ENCODE measurements at regions not wholly inside any gene's neighbourhood (a gene's known extent, or its start where the extent isn't known, plus 50 kb on each side); places are given as distances from the start of the nearest gene placed in this dataset.

GRCh38 chr6:14194976-14195375 lies 77.4 kb downstream of the CD83 start:
- no peak for TF ChIP-seq CTCF (IDR thresholded peaks at IDR 0.05; ENCODE audit: control extremely low read depth, extremely low read depth)
- Histone ChIP-seq H3K9ac (ENCODE audit: insufficient read depth in 1 of 2, low read length in 2 of 2) (no peak overlapping the region), H3K27me3 (ENCODE audit: control insufficient read depth in 3 of 3, insufficient read depth in 3 of 3, low read length in 2 of 3) (peaks cover 0 to 2% (median 0%) of the 10 kb centered on the region in 3 donors), H3K9me3 (ENCODE audit: control insufficient read depth in 4 of 4, insufficient read depth in 3 of 4, low read length in 3 of 4) (no peaks in the 10 kb centered on the region), H3K4me3 (no peak overlapping the region), H3K27ac (ENCODE audit: low read depth in 1 of 2, low read length in 1 of 2) (no peak overlapping the region), H3K36me3 (ENCODE audit: control insufficient read depth in 4 of 4, insufficient read depth in 4 of 4, low read length in 4 of 4) (no peaks in the 10 kb centered on the region), H3K4me1 (ENCODE audit: control insufficient read depth in 5 of 5, insufficient read depth in 5 of 5, low read length in 5 of 5) (peaks cover 0 to 10% (median 0%) of the 10 kb centered on the region in 5 donors)
- WGBS, 2 donors: 85 to 88% methylated on average over 5 of the region's 5 CpGs
- no peak for ATAC-seq (ENCODE audit: insufficient read depth, low FRiP score)
- no peak for DNase-seq

GRCh38 chr6:14196026-14196425 lies 78.5 kb downstream of the CD83 start:
- no peaks in the 10 kb centered on the region for H3K4me1 ChIP-seq (ENCODE audit: control insufficient read depth in 5 of 5, insufficient read depth in 5 of 5, low read length in 5 of 5)
- no peak overlapping the region for H3K4me3 ChIP-seq
- ATAC-seq (ENCODE audit: insufficient read depth, low FRiP score) (no peak), DNase-seq (no peak)
- no peak overlapping the region for H3K27ac ChIP-seq (ENCODE audit: low read depth in 1 of 2, low read length in 1 of 2)
- WGBS, 2 donors: 90 to 93% methylated on average over 4 of the region's 4 CpGs
- peaks cover 0 to 3% (median 0%) of the 10 kb centered on the region in 4 donors for H3K9me3 ChIP-seq (ENCODE audit: control insufficient read depth in 4 of 4, insufficient read depth in 3 of 4, low read length in 3 of 4)
- H3K27me3 ChIP-seq (ENCODE audit: control insufficient read depth in 3 of 3, insufficient read depth in 3 of 3, low read length in 2 of 3): peaks cover 0 to 2% (median 0%) of the 10 kb centered on the region in 3 donors
- H3K36me3 ChIP-seq (ENCODE audit: control insufficient read depth in 4 of 4, insufficient read depth in 4 of 4, low read length in 4 of 4): no peaks in the 10 kb centered on the region
- TF ChIP-seq CTCF (IDR thresholded peaks at IDR 0.05; ENCODE audit: control extremely low read depth, extremely low read depth): no peak
- no peak overlapping the region for H3K9ac ChIP-seq (ENCODE audit: insufficient read depth in 1 of 2, low read length in 2 of 2)

GRCh38 chr6:14197118-14197517 lies 79.5 kb downstream of the CD83 start:
- TF ChIP-seq CTCF (IDR thresholded peaks at IDR 0.05; ENCODE audit: control extremely low read depth, extremely low read depth): no peak
- Histone ChIP-seq H3K36me3 (ENCODE audit: control insufficient read depth in 4 of 4, insufficient read depth in 4 of 4, low read length in 4 of 4) (no peaks in the 10 kb centered on the region), H3K4me1 (ENCODE audit: control insufficient read depth in 5 of 5, insufficient read depth in 5 of 5, low read length in 5 of 5) (no peaks in the 10 kb centered on the region), H3K9ac (ENCODE audit: insufficient read depth in 1 of 2, low read length in 2 of 2) (no peak overlapping the region), H3K4me3 (no peak overlapping the region), H3K27ac (ENCODE audit: low read depth in 1 of 2, low read length in 1 of 2) (no peak overlapping the region), H3K9me3 (ENCODE audit: control insufficient read depth in 4 of 4, insufficient read depth in 3 of 4, low read length in 3 of 4) (peaks cover 0 to 3% (median 0%) of the 10 kb centered on the region in 4 donors), H3K27me3 (ENCODE audit: control insufficient read depth in 3 of 3, insufficient read depth in 3 of 3, low read length in 2 of 3) (peaks cover 0 to 3% (median 0%) of the 10 kb centered on the region in 3 donors)
- WGBS, 2 donors: 57 to 77% methylated on average over 3 of the region's 3 CpGs
- DNase-seq (no peak), ATAC-seq (ENCODE audit: insufficient read depth, low FRiP score) (no peak)

DNA sequence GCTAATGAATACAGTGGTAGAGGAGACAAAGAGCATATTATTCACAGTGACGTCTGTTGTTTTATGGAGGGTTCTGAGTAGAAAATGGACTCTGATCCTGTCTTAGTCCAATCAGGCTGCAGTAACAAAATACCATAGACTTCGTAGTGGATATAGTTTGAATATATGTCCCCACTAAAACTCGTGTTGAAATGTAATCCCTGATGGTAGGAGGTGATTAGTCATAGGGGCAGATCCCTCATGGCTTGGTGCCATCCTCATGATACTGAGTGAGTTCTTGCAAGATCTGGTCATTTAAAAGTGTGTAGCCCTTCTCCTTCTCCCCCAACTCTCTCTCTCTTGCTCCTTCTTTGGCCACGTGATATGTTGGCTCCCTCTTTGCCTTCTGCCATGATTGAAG lies 82.5 kb downstream of the CD83 start:
- Histone ChIP-seq H3K27me3 (ENCODE audit: control insufficient read depth in 3 of 3, insufficient read depth in 3 of 3, low read length in 2 of 3) (peaks cover 0 to 4% (median 0%) of the 10 kb centered on the region in 3 donors), H3K9ac (ENCODE audit: insufficient read depth in 1 of 2, low read length in 2 of 2) (no peak overlapping the region), H3K9me3 (ENCODE audit: control insufficient read depth in 4 of 4, insufficient read depth in 3 of 4, low read length in 3 of 4) (peaks cover 0 to 3% (median 0%) of the 10 kb centered on the region in 4 donors), H3K4me3 (no peak overlapping the region), H3K4me1 (ENCODE audit: control insufficient read depth in 5 of 5, insufficient read depth in 5 of 5, low read length in 5 of 5) (no peaks in the 10 kb centered on the region), H3K36me3 (ENCODE audit: control insufficient read depth in 4 of 4, insufficient read depth in 4 of 4, low read length in 4 of 4) (no peaks in the 10 kb centered on the region), H3K27ac (ENCODE audit: low read depth in 1 of 2, low read length in 1 of 2) (no peak overlapping the region)
- 82 to 89% methylated on average over 4 of the region's 4 CpGs for WGBS, 2 donors
- DNase-seq: no peak
- ATAC-seq (ENCODE audit: insufficient read depth, low FRiP score): no peak
- TF ChIP-seq CTCF (IDR thresholded peaks at IDR 0.05; ENCODE audit: control extremely low read depth, extremely low read depth): no peak
